Activated T-cell treated with anti-CD3 and anti-CD28 coated beads, Interleukin-2, amount 50 U/mL, for 4 hours (primary cell): ENCODE measurements at regions not wholly inside any gene's neighbourhood (a gene's known extent, or its start where the extent isn't known, plus 50 kb on each side); places are given as distances from the start of the nearest gene placed in this dataset.

ENCODE experiments used
- ATAC-seq, 2 donors: fragments of 200-7000 bp; cut with Tn5 transposase; one replicate each; pipeline ENCODE4 v1.10.0; 2021
- DNase-seq: peaks from one replicate; pipeline ENCODE4 v3.0.0-alpha.2; 2020
- H3K27me3 Mint-ChIP-seq: one replicate; pipeline ENCODE4 v1.8.0; 2021; ENCODE audit warnings: low read depth, mixed read lengths
- H3K36me3 Mint-ChIP-seq: one replicate; pipeline ENCODE4 v1.8.0; 2022; ENCODE audit warnings: mixed read lengths; ENCODE audit not compliant: insufficient read depth
- H3K4me1 Mint-ChIP-seq: one replicate; pipeline ENCODE4 v1.8.0; 2021; ENCODE audit warnings: low read depth, mixed read lengths
- H3K4me3 Mint-ChIP-seq: one replicate; pipeline ENCODE4 v1.8.0; 2021; ENCODE audit warnings: mild to moderate bottlenecking, moderate library complexity, mixed read lengths
- H3K9me3 Mint-ChIP-seq: one replicate; pipeline ENCODE4 v1.8.0; 2021; ENCODE audit warnings: mixed read lengths

DNA sequence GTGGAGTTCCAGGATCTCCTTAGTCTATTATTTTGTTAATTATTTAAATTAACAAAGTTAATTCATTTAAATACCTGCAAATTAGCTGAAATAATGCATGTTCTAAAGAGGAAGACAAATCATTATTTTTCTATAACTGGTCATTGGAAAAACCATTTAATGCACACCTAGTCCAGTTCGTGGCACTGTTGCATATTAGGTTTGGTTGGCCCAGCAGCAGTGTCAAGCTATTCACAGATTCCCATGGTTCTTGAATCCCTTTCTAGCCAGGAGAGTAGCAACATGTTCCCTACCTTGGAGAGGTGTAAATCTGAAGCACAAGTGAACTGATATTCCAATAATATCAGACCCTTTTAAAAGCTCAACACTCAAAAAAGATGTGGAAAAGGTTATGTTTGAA, 155.2 kb downstream of the TMEM161B start:
- H3K4me3 Mint-ChIP-seq = no peak overlapping the region

DNA sequence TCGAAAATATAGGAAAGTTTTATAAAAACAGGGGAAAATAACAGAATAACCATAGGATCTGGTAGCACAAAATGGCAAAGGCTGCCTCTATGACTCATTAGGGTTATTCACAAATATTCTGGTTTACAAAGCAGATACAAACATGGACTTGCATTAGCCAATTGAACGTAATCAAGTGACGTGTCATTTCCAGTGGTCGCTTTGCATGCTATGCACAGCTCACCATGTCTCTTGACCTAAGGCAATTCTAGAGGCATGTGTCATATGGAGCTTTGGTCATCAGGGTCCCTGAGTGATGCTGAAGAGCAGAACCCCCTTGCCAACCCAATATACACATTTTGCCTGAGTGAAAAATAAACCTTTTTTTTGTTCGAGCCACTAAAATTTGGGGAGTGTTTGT, 158.8 kb downstream of the TMEM161B start:
- ATAC-seq (no peak), DNase-seq (no peak)
- H3K36me3 Mint-ChIP-seq = no peaks in the 10 kb centered on the region
- H3K4me1 Mint-ChIP-seq = no peaks in the 10 kb centered on the region
- peaks cover 9% of the 10 kb centered on the region for H3K27me3 Mint-ChIP-seq
- no peaks in the 10 kb centered on the region for H3K9me3 Mint-ChIP-seq
- no peak overlapping the region for H3K4me3 Mint-ChIP-seq

More for the DNA sequence above, 155.2 kb downstream of the TMEM161B start:
- Mint-ChIP-seq H3K9me3 (no peaks in the 10 kb centered on the region), H3K27me3 (peaks cover 7% of the 10 kb centered on the region), H3K36me3 (no peaks in the 10 kb centered on the region), H3K4me1 (no peaks in the 10 kb centered on the region)
- DNase-seq (no peak), ATAC-seq (no peak)

DNA sequence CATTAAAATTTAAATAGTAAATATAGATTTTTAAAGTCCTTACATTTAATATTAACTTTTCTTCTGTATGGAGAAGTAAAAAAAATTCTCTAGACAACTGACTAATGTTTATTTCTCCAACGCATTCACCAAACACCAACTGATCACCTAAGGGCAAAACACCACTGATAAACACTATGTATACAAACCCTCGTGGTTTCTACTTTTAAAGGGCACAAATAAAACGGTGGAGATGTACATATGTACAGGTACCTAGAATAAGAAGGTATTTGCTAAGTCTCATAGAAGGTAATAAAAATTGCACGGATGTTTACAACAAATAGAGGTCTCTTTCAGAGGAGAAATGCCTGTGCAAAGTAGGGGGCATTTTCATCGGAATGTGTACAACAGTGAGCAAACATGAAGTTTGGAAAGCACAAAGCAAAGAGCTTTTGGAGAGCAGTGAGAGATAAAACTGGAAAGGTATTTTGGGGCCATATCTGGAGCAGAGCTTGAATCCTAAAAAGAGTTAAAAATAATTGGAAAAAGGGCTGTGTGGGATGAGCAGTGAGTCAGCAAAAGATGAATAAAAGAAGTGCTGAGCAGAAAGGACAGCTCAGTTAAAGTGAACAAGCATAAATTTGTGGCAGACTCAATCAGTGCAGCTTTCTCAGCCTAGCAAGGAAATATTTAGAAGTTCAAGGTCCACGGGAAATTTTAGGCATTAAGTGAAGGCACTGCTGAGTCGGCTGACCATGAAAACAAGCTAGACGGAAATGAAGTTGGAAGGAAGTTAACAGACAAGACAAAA, 160.0 kb downstream of the TMEM161B start:
- Mint-ChIP-seq H3K9me3 (no peaks in the 10 kb centered on the region), H3K27me3 (peaks cover 7% of the 10 kb centered on the region), H3K4me3 (no peak overlapping the region), H3K4me1 (no peaks in the 10 kb centered on the region), H3K36me3 (no peaks in the 10 kb centered on the region)
- DNase-seq = no peak
- no peak for ATAC-seq

DNA sequence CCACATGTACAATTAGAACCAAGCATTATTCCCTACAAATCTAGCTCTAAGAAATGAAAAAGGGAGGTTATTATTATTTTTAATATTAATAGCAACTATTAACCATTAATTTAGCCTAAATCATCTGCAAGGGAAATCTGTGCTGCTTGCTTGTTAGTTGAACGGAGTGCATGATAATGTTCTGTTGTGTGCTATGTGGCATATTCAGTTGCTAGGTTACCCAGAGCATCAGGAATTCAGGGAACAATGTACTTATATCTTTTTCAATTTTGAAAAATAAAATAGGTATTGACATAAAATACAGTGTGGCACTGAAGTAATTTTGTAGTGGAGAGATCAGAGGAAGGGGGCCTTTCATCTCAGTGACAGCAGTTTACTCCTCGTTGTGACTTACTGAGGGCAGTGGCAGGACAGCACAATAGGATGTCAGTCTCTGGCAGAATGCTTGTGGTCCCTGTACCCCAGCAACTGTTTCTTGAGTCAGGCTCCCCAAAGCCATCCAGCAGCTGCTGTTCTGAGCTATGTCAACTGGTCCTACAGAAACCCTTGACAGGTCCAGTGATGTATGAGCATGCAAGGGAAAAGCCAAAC, 173.6 kb downstream of the TMEM161B start:
- no peaks in the 10 kb centered on the region for H3K9me3 Mint-ChIP-seq
- no peak overlapping the region for H3K4me3 Mint-ChIP-seq
- H3K4me1 Mint-ChIP-seq = no peaks in the 10 kb centered on the region
- DNase-seq (no peak), ATAC-seq (no peak)
- H3K36me3 Mint-ChIP-seq = no peaks in the 10 kb centered on the region
- H3K27me3 Mint-ChIP-seq = no peaks in the 10 kb centered on the region

DNA sequence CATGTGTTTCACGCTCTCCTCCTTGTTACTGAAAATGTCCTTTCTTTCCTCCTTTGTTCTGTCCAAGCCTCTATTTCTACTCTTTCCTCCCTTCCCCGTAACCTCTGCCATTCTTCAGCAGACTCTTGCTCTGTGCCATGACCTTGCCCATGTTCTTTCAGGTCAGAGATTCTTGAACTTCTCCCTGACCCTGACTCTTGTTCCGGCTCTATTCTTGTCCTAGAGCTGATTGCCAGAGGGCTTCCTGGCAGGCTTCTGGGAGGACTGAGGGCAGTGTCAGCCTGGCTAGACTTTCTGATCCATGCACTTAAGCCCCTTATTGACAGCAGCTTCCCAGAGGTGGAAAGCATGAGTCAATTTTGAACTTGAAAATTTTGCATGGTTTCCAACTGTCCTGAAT, 174.2 kb downstream of the TMEM161B start:
- Mint-ChIP-seq H3K4me1 (no peaks in the 10 kb centered on the region), H3K9me3 (no peaks in the 10 kb centered on the region), H3K27me3 (peaks cover 2% of the 10 kb centered on the region), H3K36me3 (no peaks in the 10 kb centered on the region), H3K4me3 (no peak overlapping the region)
- ATAC-seq = no peak
- no peak for DNase-seq

DNA sequence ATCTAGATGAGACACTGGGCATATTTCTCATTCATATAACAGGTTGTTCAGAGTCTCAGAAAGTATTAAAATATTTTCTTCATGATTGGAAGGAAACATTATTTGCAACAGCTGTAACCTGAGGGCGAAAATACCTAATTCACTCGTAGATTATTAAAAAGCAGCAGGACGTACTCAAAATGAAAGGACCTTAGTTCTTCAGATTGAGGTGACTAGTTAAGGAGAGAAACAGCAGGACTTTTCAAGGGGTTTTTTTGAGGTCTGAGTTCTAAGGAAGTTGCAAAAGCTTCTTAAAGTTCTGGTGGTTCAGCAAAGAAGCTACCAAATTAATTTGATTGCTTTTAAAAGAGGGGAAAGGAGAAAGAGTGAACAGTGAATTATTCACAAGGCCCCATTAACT, 174.9 kb downstream of the TMEM161B start:
- H3K36me3 Mint-ChIP-seq = no peaks in the 10 kb centered on the region

DNA sequence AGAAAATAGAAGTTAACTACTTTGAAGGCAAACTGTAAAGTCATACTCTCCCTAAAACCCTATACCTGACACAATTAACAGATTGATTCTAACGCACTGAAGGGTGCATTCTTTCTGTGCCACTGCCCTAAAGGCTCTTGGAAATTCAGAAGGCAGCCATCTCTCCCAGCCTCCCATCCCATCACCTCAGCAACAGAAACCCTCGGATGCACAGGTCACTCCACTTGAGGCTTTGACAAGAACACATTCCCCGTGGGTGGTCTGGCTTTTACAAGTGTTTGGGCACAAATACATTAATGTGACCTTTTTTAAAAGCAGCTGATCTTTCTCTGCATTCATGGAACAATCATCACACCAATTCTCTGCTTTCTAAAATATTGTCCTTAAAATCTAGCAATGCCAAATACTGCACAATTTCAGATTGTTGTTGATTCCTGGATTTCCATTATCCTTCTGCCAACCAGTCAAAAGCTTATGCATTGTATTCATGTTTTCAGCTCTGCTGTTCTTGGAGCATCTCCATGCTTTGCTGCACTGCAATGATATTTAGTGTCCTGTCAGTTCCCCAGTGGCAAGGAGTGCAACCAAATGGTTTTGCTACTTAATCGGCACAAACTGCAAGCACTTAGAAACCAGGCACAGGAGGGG, 175.6 kb downstream of the TMEM161B start:
- Mint-ChIP-seq H3K4me1 (no peaks in the 10 kb centered on the region), H3K36me3 (no peaks in the 10 kb centered on the region), H3K27me3 (peaks cover 4% of the 10 kb centered on the region), H3K4me3 (no peak overlapping the region), H3K9me3 (no peaks in the 10 kb centered on the region)
- no peak for DNase-seq
- no peak for ATAC-seq

More for the DNA sequence above, 174.9 kb downstream of the TMEM161B start:
- Mint-ChIP-seq H3K27me3 (peaks cover 2% of the 10 kb centered on the region), H3K9me3 (no peaks in the 10 kb centered on the region), H3K4me3 (no peak overlapping the region), H3K4me1 (no peaks in the 10 kb centered on the region)
- ATAC-seq = no peak
- DNase-seq = no peak

DNA sequence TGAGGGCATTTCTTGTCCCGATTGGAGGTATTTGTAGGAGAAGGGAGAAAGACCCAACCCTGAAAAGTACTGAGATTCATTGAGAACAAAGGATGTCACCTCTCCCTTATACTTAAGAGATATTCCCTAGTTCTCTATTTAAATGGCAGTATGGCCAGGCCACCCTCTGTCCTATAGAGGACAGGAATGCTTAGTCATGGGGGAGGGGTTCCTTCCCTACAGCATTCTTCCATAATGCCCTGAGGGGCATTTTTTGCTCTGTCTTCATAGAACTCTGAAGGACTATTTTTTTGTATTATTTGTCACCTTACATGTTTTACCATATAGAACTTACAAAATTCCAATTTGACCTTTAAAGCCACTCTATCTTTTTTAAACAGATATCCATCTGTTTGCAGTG, 176.3 kb downstream of the TMEM161B start:
- Mint-ChIP-seq H3K36me3 (no peaks in the 10 kb centered on the region), H3K9me3 (no peaks in the 10 kb centered on the region), H3K4me3 (no peak overlapping the region), H3K27me3 (peaks cover 4% of the 10 kb centered on the region), H3K4me1 (no peaks in the 10 kb centered on the region)
- no peak for DNase-seq
- ATAC-seq = no peak

DNA sequence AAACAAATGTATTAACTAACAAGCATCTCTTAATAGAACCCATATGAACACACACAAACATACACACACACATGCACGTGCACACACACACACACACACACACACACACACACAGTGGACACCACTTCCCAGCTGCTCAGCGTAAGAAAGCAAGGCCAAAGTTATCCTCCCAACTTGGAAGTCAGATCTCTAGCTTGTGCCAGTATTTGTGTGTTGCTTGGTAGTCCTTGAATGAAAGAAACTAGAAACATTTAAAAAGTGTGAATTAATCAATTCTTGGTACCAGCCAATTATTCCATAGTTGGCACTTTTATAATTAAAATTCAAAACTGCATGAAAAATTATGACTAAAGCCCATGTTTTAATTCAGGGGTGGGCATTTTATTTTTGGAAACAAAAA, 178.1 kb downstream of the TMEM161B start:
- H3K4me3 Mint-ChIP-seq = no peak overlapping the region
- H3K9me3 Mint-ChIP-seq = no peaks in the 10 kb centered on the region
- H3K4me1 Mint-ChIP-seq = no peaks in the 10 kb centered on the region
- peaks cover 4% of the 10 kb centered on the region for H3K27me3 Mint-ChIP-seq
- ATAC-seq (no peak), DNase-seq (no peak)
- H3K36me3 Mint-ChIP-seq = no peaks in the 10 kb centered on the region

DNA sequence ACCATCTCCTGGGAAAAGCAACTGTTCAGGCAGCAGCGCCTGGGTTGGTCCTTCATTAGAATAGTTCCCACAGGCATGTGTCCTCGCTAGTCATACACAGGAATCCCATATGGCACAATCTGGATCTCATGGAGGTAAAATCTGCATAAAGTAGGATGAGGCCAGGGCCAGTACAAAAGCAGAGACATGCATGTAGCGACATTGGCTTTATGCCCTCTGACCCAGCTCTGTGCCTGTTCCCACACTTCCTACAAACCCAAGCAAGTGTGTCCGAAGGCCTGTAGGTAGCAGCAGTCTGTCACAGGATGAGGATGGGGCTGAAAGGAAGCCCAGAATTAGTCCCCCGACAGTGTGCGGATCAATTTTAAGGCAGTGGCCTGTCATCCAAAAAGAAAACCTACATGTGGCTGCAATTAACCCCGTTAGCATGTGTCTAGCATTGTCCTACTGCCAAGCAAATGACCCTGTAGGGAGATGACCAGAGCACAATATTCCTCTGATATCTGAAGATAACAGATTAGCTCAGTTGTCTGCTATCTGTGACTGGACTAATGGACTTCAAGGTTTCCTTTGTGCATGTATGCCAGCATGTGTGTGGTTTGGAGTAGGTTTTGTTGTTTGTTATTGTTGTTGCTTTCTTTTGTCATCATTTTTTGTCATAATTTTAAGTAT, 178.8 kb downstream of the TMEM161B start:
- H3K4me1 Mint-ChIP-seq = no peaks in the 10 kb centered on the region

DNA sequence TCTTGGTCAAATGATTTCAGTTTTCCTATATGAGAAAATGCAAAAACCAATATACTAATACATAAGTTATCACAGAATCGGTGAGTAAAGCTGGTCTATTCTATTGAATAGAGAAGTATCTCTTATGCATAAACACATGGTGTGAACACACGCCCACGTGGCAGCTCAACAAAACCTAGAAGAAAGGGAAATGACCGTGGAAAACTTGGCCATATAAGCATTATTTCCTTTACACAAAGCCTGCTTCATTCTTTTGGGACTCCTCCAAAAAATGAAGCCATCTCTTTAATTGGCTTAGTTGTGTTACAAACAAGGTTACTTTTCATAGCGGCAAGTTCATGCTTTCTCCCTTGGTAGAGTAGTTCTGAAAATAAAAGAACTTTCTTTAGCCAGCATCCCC, 183.2 kb downstream of the TMEM161B start:
- Mint-ChIP-seq H3K4me3 (no peak overlapping the region), H3K9me3 (no peaks in the 10 kb centered on the region), H3K27me3 (peaks cover 4% of the 10 kb centered on the region), H3K4me1 (no peaks in the 10 kb centered on the region), H3K36me3 (no peaks in the 10 kb centered on the region)
- ATAC-seq = no peak
- DNase-seq = no peak

More for the DNA sequence above, 178.8 kb downstream of the TMEM161B start:
- Mint-ChIP-seq H3K36me3 (no peaks in the 10 kb centered on the region), H3K27me3 (peaks cover 4% of the 10 kb centered on the region), H3K9me3 (no peaks in the 10 kb centered on the region), H3K4me3 (no peak overlapping the region)
- ATAC-seq (no peak), DNase-seq (no peak)

DNA sequence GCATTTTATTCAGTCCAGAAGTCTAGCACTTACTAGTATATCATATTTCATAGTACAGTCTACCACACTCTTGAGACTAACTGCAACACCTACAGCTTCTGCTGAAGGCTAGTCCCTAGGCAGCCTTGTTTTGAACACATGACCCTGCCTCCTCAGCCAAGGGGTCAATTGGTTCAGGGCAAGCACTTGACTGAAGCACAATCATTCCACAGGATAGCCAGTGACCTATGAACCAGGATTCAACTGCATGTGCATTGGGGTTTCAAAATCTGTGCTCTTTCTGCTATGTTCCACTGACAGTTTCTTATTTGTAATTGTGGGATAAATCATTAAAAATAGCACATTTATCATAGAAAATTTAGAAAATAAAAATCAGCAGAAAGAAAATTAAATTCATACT, 186.8 kb downstream of the TMEM161B start:
- no peaks in the 10 kb centered on the region for H3K27me3 Mint-ChIP-seq
- ATAC-seq = no peak
- no peaks in the 10 kb centered on the region for H3K4me1 Mint-ChIP-seq
- H3K9me3 Mint-ChIP-seq = peaks cover 7% of the 10 kb centered on the region
- H3K4me3 Mint-ChIP-seq = no peak overlapping the region
- no peak for DNase-seq
- no peaks in the 10 kb centered on the region for H3K36me3 Mint-ChIP-seq

DNA sequence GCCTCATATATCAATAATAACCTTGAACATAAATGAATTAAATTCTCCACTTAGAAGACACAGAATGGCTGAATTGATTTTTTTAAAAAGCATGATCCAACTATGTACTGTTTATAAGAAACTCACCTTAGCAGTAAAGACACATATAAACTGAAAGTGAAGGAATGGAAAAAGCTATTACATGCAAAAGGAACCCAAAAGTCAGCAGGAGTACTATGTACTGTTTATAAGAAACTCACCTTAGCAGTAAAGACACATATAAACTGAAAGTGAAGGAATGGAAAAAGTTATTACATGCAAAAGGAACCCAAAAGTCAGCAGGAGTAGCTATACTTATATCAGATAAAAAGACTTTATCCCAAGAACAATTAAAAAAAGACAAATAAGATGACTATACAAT, 204.8 kb downstream of the TMEM161B start:
- Mint-ChIP-seq H3K4me1 (no peaks in the 10 kb centered on the region), H3K4me3 (no peak overlapping the region), H3K36me3 (no peaks in the 10 kb centered on the region), H3K9me3 (peaks cover 16% of the 10 kb centered on the region), H3K27me3 (no peaks in the 10 kb centered on the region)
- DNase-seq = no peak
- no peak for ATAC-seq

DNA sequence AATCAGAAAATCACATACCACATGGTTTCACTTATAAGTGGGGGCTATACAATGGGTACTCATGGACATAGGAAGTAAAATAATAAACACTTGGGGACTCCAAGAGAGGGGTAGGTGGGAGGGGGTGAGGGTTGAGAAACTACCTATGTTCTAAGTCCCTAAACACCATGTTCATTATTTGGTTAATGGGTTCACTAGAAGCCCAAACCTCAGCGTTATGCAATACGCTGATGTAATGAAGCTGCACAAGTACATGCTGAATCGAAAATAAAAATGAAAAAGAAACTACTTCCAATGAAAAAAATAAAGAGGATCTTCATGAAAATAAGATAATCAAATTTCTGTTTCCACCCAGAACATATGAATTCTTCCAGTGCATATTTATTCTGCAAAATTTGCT, 208.5 kb downstream of the TMEM161B start:
- Mint-ChIP-seq H3K4me3 (no peak overlapping the region), H3K4me1 (no peaks in the 10 kb centered on the region), H3K36me3 (no peaks in the 10 kb centered on the region), H3K27me3 (no peaks in the 10 kb centered on the region), H3K9me3 (peaks cover 16% of the 10 kb centered on the region)
- ATAC-seq (no peak), DNase-seq (no peak)
